DMS153 treated with DMSO at 0.1 percent for 48 hours (cell line): ENCODE measurements at regions not wholly inside any gene's neighbourhood (a gene's known extent, or its start where the extent isn't known, plus 50 kb on each side); places are given as distances from the start of the nearest gene placed in this dataset.

ENCODE experiments used
- DNase-seq: peaks from one replicate; lab custom pipeline; 2025; ENCODE audit not compliant: unreplicated experiment; lab: John Stamatoyannopoulos, UW

DNA sequence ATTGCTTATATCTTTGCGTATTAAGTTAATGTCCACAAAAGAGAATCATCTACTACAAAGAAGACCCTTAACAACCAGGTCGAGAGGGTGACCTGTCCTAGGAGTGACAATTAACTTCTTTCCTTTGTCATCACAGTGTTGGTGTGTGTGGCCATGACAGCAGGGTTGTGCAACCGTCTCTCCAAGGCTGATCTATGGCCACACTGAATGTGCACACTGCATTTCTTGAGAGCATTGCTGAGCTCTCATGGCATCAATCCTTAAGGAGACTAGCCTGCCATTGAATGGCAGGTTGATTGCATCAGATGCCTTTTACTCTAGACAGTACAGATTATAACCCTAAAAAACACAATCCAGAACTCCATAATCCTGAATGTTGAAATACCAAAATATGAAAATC is 86.5 kb upstream of the OLFM3 start:
- no peak for DNase-seq

DNA sequence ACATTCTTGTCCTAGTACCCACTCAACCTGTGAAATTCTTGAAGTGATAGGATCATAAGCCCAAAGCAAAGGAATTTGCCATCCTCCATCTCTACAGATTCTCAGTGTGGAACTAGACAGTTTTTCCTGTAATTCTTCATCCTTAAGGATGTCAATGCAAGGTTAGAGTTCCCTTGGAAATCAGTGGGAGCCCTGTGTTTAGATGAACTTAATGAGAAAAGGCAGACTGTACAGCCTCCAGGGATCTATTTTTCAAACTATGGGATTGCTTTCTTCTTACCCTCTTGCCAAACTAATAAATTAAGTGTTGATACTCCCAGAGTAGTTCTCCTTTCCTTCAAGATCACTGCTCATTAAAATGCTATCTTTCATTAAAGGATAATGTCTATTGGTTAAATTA is 78.1 kb upstream of the OLFM3 start:
- no peak for DNase-seq

DNA sequence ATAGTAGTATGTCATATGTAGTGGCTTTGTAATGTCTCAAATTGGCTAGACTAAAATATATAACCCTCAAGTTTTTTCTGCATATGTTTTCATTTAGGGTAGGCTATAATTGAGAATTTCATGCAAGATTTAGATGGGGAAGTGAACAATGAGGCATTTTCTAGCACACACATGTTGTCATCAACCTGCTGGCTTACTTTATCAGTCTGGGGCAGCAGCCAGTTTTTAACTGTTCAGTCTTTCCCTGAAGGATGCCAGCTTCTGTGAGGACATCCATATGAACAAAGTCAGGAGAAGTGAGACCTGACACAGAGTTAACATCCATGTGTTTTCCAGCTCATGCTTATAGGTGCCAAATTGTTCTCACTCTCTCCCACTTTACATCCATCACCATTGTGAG is 74.7 kb upstream of the OLFM3 start:
- DNase-seq: no peak

DNA sequence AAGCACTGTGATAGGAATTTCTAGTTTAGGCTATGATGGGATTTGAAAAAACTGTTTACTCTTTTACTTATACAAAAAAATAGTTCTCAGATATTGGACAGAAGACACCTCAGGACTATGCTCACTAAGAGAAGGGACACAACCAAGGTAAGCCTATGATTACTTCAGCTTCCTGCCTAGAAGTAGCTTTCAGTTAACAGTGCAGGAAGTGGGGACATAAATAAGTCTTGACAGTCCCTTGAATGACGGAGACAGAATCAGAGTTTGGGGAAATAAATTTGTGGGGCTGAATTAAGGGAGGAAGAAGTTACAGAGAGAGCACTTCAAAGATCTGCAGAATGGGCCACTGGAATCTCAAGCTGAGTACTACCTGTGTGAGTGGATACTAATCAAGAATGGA is 53.8 kb upstream of the OLFM3 start:
- DNase-seq: no peak

DNA sequence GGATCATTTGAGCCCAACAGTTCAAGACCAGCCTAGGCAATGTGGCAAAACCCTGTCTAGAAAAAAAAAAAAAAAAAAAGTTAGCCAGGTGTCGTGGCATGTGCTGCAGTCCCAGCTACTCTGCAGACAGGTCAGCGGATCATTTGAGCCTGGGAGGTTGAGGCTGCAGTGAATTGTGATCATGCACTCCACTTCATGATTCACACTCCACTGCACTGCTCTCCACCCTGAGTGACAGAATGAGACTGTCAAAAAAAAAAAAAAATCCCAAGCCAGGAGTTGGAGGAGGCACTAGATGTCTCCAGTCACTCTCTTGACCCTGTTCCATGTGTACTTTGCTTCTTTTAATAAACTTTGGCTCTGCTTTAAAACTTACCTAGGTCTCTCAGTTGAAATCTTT is 51.0 kb upstream of the OLFM3 start:
- no peak for DNase-seq
